Stomach (tissue), 8 donors: ENCODE measurements at regions not wholly inside any gene's neighbourhood (a gene's known extent, or its start where the extent isn't known, plus 50 kb on each side); places are given as distances from the start of the nearest gene placed in this dataset.
"Not testable (repeated sequence)": the region's sequence is repeated elsewhere in the genome, so short reads cannot be mapped to it uniquely, and the experiment has no call there.

ENCODE experiments used
- DNase-seq, 2 donors: peaks; one replicate each; pipeline versions ENCODE4 v3.0.0 to v3.0.0-alpha.2; 2013 to 2019
- H3K27ac ChIP-seq, 5 donors: fragments of 200-600 bp in 4 of 5; sonication (generic) in 4 of 5; one replicate each; pipeline ENCODE4 v1.5.1; 2013 to 2019; ENCODE audit warnings: mild to moderate bottlenecking in 1 of 5, moderate library complexity in 1 of 5
- H3K27me3 ChIP-seq, 3 donors: fragments of 200-600 bp; sonication (generic); one replicate each; pipeline ENCODE4 v1.5.1; 2017 to 2019; ENCODE audit warnings: mixed run types in 1 of 3
- H3K36me3 ChIP-seq, 4 donors: fragments of 200-600 bp; sonication (generic); 1 replicate in 3 of 4; 2 replicates in 1 of 4; pipeline ENCODE4 v1.5.1; 2016 to 2019
- H3K4me1 ChIP-seq, 4 donors: fragments of 200-600 bp; sonication (generic); one replicate each; pipeline ENCODE4 v1.5.1; 2016 to 2019
- H3K4me3 ChIP-seq, 4 donors: fragments of 200-600 bp; sonication (generic) in 3 of 4; one replicate each; pipeline ENCODE4 v1.5.1; 2016 to 2019; ENCODE audit warnings: mild to moderate bottlenecking in 1 of 4
- H3K9me3 ChIP-seq, 4 donors: fragments of 200-600 bp; sonication (generic); one replicate each; pipeline ENCODE4 v1.5.1; 2016 to 2019
- WGBS, 5 donors: extraction: QIAGEN DNeasy Blood & Tissue Kit in 3 of 5; methylation state at CpG; one replicate each; pipeline versions ENCODE4 v1.1.5 to v1.1.7; 2013 to 2018; 5-methylcytosine and 5-hydroxymethylcytosine counted together
- intact Hi-C: fragments of 100-400 bp; cut with DNase I; formaldehyde crosslinking; loops from one replicate; pipeline ENCODE4 v1.15.1; 2023; ENCODE audit warnings: low total_unique reads
- small RNA-seq, 4 donors: library from RNA; depleted of rRNA; stranded (forward); fragments of <200 nt; gene quantifications; one replicate each; pipeline ENCODE3, GENCODE V24; 2016
- donor health status: healthy with polysubstance abuse.
- donor health status: Bipolar disorder and iron deficiency.
- donor health status: healthy.

GRCh38 chrY:11107127-11107918, 1579.6 kb downstream of the TSPY10 start:
- DNase-seq, intact Hi-C loops: not testable (repeated sequence)
- WGBS, 5 donors, result 58 to 64% (median 61%) methylated on average over 26 to 44 of the region's 44 CpGs

DNA sequence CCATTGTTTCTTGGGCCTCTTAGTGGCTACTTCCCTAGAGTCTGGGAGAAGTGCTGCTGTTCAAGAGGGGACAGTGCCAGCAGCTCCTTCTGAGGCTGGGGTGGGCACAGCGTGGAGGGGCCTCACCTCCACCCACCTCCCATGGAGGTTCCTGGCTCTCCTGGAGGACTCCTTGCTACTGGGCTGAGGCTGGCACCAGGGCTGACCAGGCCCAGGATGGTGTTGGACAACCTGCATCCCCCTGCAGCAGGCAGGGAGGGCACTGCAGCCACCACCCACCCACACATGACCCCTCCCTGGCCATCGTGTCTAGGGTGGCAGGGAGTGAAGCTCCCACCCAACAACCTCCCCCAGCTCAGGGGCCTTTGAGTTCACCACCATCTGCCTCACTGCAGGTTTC, 1549.3 kb upstream of the USP9Y start:
- H3K9me3 ChIP-seq, H3K4me1 ChIP-seq, H3K27me3 ChIP-seq, DNase-seq, intact Hi-C loops, H3K36me3 ChIP-seq, H3K4me3 ChIP-seq, H3K27ac ChIP-seq: not testable (repeated sequence)
- 63 to 100% (median 82%) methylated on average over 1 to 2 of the region's 2 CpGs; no CpG with 5 or more reads in 2 of the 5 donors for WGBS, 5 donors

More at GRCh38 chrY:11107127-11107918, 1579.6 kb downstream of the TSPY10 start:
- H3K9me3 ChIP-seq, result peaks cover 0 to 15% (median 0%) of the 10 kb centered on the region in 4 donors
- H3K4me3 ChIP-seq, H3K36me3 ChIP-seq, H3K27me3 ChIP-seq, H3K27ac ChIP-seq, H3K4me1 ChIP-seq: not testable (repeated sequence)

GRCh38 chrY:11156100-11156499, 1544.9 kb upstream of the USP9Y start:
- intact Hi-C loops, H3K27ac ChIP-seq, H3K4me1 ChIP-seq, H3K27me3 ChIP-seq, DNase-seq, H3K36me3 ChIP-seq, H3K4me3 ChIP-seq: not testable (repeated sequence)
- peaks cover 0 to 19% (median 0%) of the 10 kb centered on the region in 4 donors for H3K9me3 ChIP-seq
- WGBS, 5 donors, result 49 to 80% (median 62%) methylated on average over 2 to 17 of the region's 21 CpGs; no CpG with 5 or more reads in 2 of the 5 donors

- H3K4me1 ChIP-seq, H3K27ac ChIP-seq, H3K36me3 ChIP-seq, H3K27me3 ChIP-seq, H3K4me3 ChIP-seq, intact Hi-C loops, DNase-seq: not testable (repeated sequence)
- peaks cover 0 to 19% (median 0%) of the 10 kb centered on the region in 4 donors for H3K9me3 ChIP-seq
- WGBS, 5 donors, result 80 to 84% methylated on average over 8 to 10 of the region's 11 CpGs; no CpG with 5 or more reads in 3 of the 5 donors
Observed at GRCh38 chrY:11156846-11157245, 1544.2 kb upstream of the USP9Y start.

- H3K4me1 ChIP-seq, H3K36me3 ChIP-seq, H3K4me3 ChIP-seq, DNase-seq, H3K27me3 ChIP-seq, H3K9me3 ChIP-seq, intact Hi-C loops, H3K27ac ChIP-seq: not testable (repeated sequence)
- 32 to 79% (median 72%) methylated on average over 2 to 5 of the region's 5 CpGs; no CpG with 5 or more reads in 1 of the 5 donors for WGBS, 5 donors
Observed at GRCh38 chrY:11177033-11177432, 1524.0 kb upstream of the USP9Y start.

DNA sequence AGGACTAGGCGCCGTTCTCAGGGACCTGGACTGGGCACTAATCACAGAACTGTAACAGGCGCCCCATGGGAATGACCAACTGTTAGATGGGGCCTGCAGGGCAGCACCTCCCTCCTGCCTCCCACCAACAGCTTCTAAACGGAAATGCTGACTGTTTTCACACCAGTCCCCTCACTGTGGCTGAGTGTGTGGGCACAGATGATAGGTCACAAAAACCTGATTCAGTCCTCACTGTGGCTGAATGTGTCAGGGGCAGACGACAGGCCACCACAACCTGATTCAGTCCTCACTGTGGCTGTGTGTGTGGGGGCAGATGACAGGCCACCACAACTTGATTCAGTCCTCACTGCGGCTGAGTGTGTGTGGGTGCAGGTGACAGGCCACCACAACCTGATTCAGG, 1499.9 kb upstream of the USP9Y start:
- H3K9me3 ChIP-seq, H3K4me1 ChIP-seq, H3K4me3 ChIP-seq, H3K36me3 ChIP-seq, H3K27me3 ChIP-seq, DNase-seq, H3K27ac ChIP-seq, intact Hi-C loops: not testable (repeated sequence)
- WGBS, 5 donors, result 17 to 73% (median 71%) methylated on average over 1 to 6 of the region's 6 CpGs; no CpG with 5 or more reads in 1 of the 5 donors

DNA sequence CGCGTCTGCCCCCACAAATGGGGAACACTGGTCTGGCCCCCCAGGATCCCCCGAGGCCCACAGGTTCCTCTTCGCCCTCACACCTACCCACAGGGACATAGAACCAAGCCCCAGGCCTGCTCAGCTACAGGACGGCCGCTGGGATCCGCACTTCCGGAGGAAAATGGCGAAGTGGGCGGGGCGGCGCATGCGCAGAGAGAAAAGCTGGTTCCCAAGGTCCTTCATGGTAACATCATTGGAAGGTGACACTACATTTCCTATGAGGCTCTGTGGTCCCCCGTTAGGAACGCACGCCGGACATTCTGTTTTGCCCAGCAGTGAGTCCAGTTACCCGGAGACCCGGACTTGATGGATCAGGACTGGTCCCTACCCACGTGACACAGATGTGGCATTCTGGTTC, 1486.2 kb upstream of the USP9Y start:
- peak overlapping the region in 2 of 4 donors; percentile 26 to 44 for H3K4me3 ChIP-seq
- 43 to 51% (median 46%) methylated on average over 7 to 20 of the region's 20 CpGs; no CpG with 5 or more reads in 2 of the 5 donors for WGBS, 5 donors
- intact Hi-C loops, result not testable (repeated sequence)

More for the DNA sequence above, 1486.2 kb upstream of the USP9Y start:
- H3K9me3 ChIP-seq, H3K27me3 ChIP-seq, H3K4me1 ChIP-seq, DNase-seq, H3K36me3 ChIP-seq: not testable (repeated sequence)
- peak overlapping the region in 1 of 5 donors; percentile 47 for H3K27ac ChIP-seq

Small RNAs in the stretch of these regions (small RNA-seq; reads per million reads assigned to genes)
- gene AC134878.1 (0 reads per million in 4 donors), gene AC140113.1 (0 reads per million in 4 donors), gene AC140113.2 (0 reads per million in 4 donors), gene AC140113.3 (0 reads per million in 4 donors), gene AC140113.4 (0 reads per million in 4 donors), gene ANKRD20A6P (0 reads per million in 4 donors)
